ENCODE measurements at regions not wholly inside any gene's neighbourhood (a gene's known extent, or its start where the extent isn't known, plus 50 kb on each side); places are given as distances from the start of the nearest gene placed in this dataset.

GRCh38 chr1:178579095-178579494 lies 66.2 kb downstream of the TEX35 start:
- TF ChIP-seq CTCF (IDR thresholded peaks at IDR 0.05; ENCODE audit: control extremely low read depth, extremely low read depth) = no peak
- no peaks in the 10 kb centered on the region for H3K9me3 ChIP-seq (ENCODE audit: control insufficient read depth in 4 of 4, insufficient read depth in 3 of 4, low read length in 3 of 4)
- H3K9ac ChIP-seq (ENCODE audit: insufficient read depth in 1 of 2, low read length in 2 of 2) = no peak overlapping the region
- no peaks in the 10 kb centered on the region for H3K36me3 ChIP-seq (ENCODE audit: control insufficient read depth in 4 of 4, insufficient read depth in 4 of 4, low read length in 4 of 4)
- no peak overlapping the region for H3K4me3 ChIP-seq
- H3K27ac ChIP-seq (ENCODE audit: low read depth in 1 of 2, low read length in 1 of 2) = no peak overlapping the region
- H3K27me3 ChIP-seq (ENCODE audit: control insufficient read depth in 3 of 3, insufficient read depth in 3 of 3, low read length in 2 of 3) = no peaks in the 10 kb centered on the region
- H3K4me1 ChIP-seq (ENCODE audit: control insufficient read depth in 5 of 5, insufficient read depth in 5 of 5, low read length in 5 of 5) = peaks cover 0 to 11% (median 0%) of the 10 kb centered on the region in 5 donors
- DNase-seq = no peak
- WGBS, 2 donors = 84 to 91% methylated on average over 4 of the region's 4 CpGs
- ATAC-seq (ENCODE audit: insufficient read depth, low FRiP score) = no peak

DNA sequence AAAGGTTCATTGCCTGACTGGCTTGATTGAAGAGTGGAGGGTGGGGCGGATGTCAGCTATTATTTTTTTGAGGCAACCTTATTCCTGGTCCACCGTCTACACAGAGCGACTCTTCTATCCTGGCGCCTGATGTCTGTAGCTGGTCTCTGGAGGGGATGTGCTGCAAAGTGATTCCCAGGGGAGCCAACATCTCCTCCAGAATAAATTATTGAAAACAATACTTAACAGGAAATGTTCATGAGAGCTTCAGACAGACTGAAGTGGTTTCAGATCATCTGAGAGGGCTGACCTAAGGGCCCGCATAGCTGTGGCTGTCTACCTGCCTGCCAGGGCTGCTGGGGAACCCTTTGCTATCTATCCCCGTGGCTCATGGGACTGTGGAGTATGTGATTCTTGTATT lies 66.7 kb downstream of the TEX35 start:
- DNase-seq = no peak
- WGBS, 2 donors = 85 to 87% methylated on average over 6 of the region's 6 CpGs
- Histone ChIP-seq H3K9ac (ENCODE audit: insufficient read depth in 1 of 2, low read length in 2 of 2) (no peak overlapping the region), H3K4me1 (ENCODE audit: control insufficient read depth in 5 of 5, insufficient read depth in 5 of 5, low read length in 5 of 5) (peaks cover 0 to 11% (median 0%) of the 10 kb centered on the region in 5 donors), H3K36me3 (ENCODE audit: control insufficient read depth in 4 of 4, insufficient read depth in 4 of 4, low read length in 4 of 4) (no peaks in the 10 kb centered on the region), H3K27me3 (ENCODE audit: control insufficient read depth in 3 of 3, insufficient read depth in 3 of 3, low read length in 2 of 3) (no peaks in the 10 kb centered on the region), H3K27ac (ENCODE audit: low read depth in 1 of 2, low read length in 1 of 2) (no peak overlapping the region), H3K9me3 (ENCODE audit: control insufficient read depth in 4 of 4, insufficient read depth in 3 of 4, low read length in 3 of 4) (no peaks in the 10 kb centered on the region), H3K4me3 (no peak overlapping the region)
- TF ChIP-seq CTCF (IDR thresholded peaks at IDR 0.05; ENCODE audit: control extremely low read depth, extremely low read depth) = no peak
- ATAC-seq (ENCODE audit: insufficient read depth, low FRiP score) = no peak

- Histone ChIP-seq H3K4me1 (ENCODE audit: control insufficient read depth in 5 of 5, insufficient read depth in 5 of 5, low read length in 5 of 5) (peaks cover 0 to 11% (median 0%) of the 10 kb centered on the region in 5 donors), H3K4me3 (no peak overlapping the region), H3K9ac (ENCODE audit: insufficient read depth in 1 of 2, low read length in 2 of 2) (no peak overlapping the region), H3K36me3 (ENCODE audit: control insufficient read depth in 4 of 4, insufficient read depth in 4 of 4, low read length in 4 of 4) (no peaks in the 10 kb centered on the region), H3K9me3 (ENCODE audit: control insufficient read depth in 4 of 4, insufficient read depth in 3 of 4, low read length in 3 of 4) (no peaks in the 10 kb centered on the region), H3K27me3 (ENCODE audit: control insufficient read depth in 3 of 3, insufficient read depth in 3 of 3, low read length in 2 of 3) (no peaks in the 10 kb centered on the region), H3K27ac (ENCODE audit: low read depth in 1 of 2, low read length in 1 of 2) (no peak overlapping the region)
- no peak for DNase-seq
- no peak for ATAC-seq (ENCODE audit: insufficient read depth, low FRiP score)
- 93 to 95% methylated on average over 5 of the region's 5 CpGs for WGBS, 2 donors
- no peak for TF ChIP-seq CTCF (IDR thresholded peaks at IDR 0.05; ENCODE audit: control extremely low read depth, extremely low read depth)
These were observed 67.2 kb downstream of the TEX35 start for GRCh38 chr1:178580096-178580495.

GRCh38 chr1:178580876-178581275 lies 68.0 kb downstream of the TEX35 start:
- ATAC-seq (ENCODE audit: insufficient read depth, low FRiP score) (no peak), DNase-seq (no peak)
- Histone ChIP-seq H3K9me3 (ENCODE audit: control insufficient read depth in 4 of 4, insufficient read depth in 3 of 4, low read length in 3 of 4) (no peaks in the 10 kb centered on the region), H3K27me3 (ENCODE audit: control insufficient read depth in 3 of 3, insufficient read depth in 3 of 3, low read length in 2 of 3) (no peaks in the 10 kb centered on the region), H3K4me3 (no peak overlapping the region), H3K4me1 (ENCODE audit: control insufficient read depth in 5 of 5, insufficient read depth in 5 of 5, low read length in 5 of 5) (peaks cover 0 to 9% (median 0%) of the 10 kb centered on the region in 5 donors), H3K9ac (ENCODE audit: insufficient read depth in 1 of 2, low read length in 2 of 2) (no peak overlapping the region), H3K36me3 (ENCODE audit: control insufficient read depth in 4 of 4, insufficient read depth in 4 of 4, low read length in 4 of 4) (no peaks in the 10 kb centered on the region), H3K27ac (ENCODE audit: low read depth in 1 of 2, low read length in 1 of 2) (no peak overlapping the region)
- WGBS, 2 donors = 87 to 88% methylated on average over 5 of the region's 5 CpGs
- TF ChIP-seq CTCF (IDR thresholded peaks at IDR 0.05; ENCODE audit: control extremely low read depth, extremely low read depth) = no peak

All from lung (tissue), 11 donors.